NCI-H345 (cell line): ENCODE measurements at regions not wholly inside any gene's neighbourhood (a gene's known extent, or its start where the extent isn't known, plus 50 kb on each side); places are given as distances from the start of the nearest gene placed in this dataset.
"Not testable (repeated sequence)": the region's sequence is repeated elsewhere in the genome, so short reads cannot be mapped to it uniquely, and the experiment has no call there.

ENCODE experiments used
- DNase-seq: peaks from one replicate; lab custom pipeline; 2025; lab: John Stamatoyannopoulos, UW

DNA sequence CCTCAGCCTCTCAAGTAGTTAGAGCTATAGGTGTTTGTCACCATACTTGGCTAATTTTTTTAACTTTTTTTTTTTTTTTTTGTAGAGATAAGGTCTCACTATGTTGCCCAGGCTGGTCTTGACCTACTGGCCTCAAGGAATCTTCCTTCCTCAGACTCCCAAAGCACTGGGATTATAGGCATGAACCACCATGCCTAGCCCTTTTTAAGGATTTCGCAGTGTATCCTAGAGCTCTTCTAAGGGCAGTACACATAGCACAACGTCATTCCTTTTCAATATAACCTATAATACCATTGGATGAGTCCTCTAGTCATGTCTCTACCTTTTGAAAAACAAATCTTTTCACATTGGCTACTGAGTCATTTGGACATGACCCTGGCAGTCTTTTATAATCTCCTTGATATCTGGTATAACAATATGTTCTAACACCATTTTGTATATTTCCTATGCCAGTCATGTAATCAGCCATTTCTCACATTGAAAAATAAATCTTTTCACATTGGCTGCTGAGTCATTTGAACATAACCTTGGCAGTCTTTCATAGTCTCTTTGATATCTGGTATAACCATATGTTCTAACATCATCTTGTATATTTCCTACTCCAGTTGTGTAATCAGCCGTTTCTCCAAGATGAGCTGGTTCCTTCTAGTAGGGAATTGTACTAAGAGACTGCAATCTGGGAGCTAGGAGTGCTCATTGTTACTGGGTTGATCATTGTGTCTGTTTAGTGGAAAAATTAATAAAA, 944.7 kb downstream of the MCTP2 start:
- DNase-seq, result no peak

DNA sequence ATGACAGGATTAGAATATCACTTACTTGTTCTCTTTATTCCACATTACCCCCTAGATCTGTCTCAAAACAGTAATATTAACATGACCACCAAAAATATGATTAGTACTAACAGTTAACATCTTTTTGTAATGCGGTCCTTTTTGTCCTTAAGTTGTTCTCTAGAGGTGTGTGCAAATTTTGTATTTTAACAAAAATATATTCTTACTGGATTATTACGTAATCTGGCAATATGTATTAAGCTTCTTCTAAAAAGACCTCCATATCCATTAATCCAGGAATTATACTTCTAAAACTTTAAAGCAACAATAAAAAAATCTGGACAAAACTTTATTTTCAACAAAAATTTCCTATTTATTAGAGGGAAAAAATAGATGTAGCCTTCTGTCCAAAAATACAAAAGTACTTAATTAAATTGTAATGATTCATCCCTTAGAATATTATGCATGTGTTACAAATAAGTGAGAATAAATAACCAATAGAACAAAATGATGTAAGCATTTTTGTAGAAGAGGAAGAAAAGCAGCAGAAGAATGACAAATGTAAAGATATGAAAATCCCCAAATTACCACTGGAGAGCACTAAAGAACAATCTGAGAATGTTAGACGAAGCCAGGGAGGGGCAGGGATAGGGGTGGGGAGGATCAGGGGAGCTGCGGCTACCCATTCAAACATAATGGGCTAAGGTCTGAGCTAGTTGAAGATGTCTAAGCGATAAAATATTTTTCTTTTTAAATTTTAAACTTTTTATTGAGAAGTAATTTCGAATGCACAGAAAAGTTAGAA, 945.6 kb downstream of the MCTP2 start:
- no peak for DNase-seq

DNA sequence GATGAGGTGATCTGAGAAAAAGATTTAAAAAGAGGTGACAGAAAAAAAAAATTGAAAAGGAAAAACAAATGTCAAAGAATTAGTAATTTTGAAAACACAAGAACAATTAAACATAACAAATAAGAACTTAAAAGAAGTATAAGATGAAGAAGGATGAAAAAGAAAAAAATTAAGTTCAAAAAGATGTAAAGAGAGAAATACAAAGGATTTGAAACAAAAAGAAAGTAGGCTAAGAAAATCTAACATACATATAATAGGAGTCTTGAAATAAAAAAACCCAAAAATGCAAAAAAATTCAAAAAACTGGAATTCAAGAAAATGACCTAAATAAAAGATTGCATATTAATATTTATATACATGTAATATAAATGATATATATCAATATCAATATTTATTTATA, 949.2 kb downstream of the MCTP2 start:
- no peak for DNase-seq

DNA sequence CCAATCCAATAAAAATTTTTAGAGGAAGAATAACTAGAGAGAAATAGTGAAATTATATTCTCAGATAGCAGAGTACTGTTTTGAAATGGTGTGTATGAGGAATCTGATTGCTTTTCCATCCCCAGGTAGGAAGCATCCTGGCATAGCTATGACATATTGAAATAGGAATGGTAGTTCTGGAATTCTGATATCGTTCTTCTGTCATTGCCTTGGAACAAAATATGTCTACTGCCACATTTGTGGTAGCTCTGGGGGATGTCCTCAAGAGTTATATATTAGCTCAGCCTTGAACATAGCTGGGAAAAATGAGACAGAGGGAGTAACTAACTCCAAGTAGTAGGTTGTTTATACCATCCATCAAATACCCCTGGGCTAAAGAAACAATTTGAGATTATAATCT, 950.7 kb downstream of the MCTP2 start:
- no peak for DNase-seq

DNA sequence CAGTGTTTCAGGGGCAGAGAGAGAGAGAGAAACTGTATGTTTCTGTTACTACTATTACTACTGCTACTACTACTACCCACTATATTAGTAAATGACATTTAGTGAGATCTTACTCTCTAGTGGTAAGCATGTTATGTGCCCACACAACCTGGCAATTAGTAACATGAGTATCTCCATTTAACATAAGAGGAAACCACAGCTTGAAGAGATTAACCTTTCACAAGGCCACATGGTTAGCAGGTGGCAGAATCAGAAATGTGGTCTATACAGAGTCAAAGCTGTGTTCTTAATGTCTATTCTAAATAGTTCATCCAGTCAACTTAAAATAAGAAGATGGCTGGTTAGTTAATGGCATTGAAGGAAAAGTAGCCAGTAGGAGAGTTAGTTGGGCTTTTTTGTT, 961.6 kb downstream of the MCTP2 start:
- no peak for DNase-seq

DNA sequence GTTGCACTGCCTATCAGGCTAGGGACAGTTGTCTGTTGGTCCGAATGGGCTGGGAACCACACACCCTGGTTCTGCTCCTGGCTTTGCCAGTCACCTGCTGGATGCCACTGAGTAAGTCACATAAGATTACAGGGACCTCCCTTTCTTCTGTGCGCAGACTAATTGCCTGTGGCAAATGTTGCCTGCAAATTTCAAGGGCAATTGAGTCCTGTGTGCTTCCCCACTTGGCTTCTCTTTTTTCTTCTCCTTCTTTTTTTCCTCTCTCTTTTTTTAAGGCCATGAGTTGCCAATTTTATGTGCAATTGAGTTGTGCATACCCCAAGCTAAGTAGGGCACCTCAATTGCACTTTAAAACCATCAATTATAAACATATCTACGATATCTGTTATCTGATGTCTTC, 963.4 kb downstream of the MCTP2 start:
- no peak for DNase-seq

DNA sequence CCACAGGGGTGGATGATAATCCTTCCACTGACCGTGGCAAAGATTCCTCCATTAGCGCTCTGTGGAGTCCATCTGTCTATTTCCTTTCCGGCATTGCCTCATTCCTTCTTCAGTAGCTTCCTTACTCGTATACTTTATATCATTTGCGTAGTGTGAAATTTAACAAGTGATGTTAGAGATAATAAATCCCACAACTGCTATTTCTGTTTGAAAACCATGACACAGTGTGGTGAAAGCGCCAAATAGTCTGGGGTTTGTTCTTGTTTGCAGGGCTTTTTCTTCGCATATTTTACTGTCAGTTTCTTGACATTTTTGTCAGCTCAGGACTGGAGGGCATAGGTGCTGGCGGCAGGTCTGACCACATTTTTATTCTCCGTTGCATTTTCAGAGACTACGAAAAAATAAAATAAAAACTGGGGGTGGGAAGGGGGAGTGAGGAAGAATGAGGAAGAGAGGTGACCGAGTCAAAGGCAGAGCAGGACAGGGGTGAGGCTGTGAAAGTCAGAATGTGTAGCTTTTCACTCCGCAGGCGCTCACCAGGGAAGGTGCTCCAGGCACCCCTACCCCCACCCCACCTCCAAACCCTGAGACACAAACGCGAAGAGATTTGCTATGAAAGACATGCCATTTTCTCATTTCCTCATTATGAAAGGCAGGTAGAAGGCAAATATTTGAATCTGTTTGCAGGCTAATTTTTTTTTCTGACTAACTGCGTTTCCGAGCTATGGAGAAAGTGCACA, 965.0 kb downstream of the MCTP2 start:
- DNase-seq, result no peak

DNA sequence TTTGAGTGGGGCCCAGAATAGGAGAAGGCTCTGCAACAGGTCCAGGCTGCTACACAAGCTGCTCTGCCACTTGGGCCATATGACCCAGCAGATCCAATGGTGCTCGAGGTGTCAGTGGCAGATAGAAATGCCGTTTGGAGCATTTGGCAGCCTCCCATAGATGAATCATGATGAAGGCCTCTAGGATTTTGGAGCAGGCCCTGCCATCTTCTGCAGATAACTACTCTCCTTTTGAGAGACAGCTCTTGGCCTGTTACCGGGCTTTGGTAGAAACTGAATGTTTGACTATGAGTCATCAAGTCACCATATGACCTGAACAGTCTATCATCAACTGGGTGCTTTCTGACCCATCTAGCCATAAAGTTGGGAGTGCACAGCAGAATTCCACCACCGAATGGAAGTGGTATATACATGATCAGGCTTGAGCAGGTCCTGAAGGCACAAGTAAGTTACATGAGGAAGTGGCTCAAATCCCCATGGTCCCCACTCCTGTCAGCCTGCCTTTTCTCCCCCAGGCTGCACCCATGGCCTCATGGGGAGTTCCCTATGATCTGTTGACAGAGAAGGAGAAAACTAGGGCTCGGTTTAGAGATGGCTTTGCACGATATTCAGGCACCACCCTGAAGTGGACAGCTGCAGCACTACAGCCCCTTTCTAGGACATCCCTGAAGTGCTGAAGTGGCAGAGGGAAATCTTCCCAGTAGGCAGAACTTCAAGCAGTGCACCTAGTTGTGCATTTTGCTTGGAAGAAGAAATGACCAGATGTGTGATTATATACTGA, 971.4 kb downstream of the MCTP2 start:
- DNase-seq, result no peak

DNA sequence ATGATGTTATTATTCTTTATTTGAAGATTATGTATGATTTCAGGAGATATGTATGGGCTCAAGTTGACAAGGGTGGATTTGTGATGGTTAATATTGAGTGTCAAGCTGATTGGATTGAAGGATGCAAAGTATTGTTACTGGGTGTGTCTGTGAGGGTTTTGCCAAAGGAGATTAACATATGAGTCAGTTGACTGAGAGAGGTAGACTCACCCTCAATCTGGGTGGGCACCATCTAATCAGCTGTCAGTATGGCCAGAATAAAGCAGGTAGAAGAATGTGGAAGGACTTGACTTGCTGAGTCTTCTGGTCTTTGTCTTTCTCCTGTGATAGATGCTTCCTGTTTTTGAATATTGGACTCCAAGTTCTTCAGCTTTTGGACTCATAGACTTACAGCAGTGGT, 973.7 kb downstream of the MCTP2 start:
- no peak for DNase-seq

DNA sequence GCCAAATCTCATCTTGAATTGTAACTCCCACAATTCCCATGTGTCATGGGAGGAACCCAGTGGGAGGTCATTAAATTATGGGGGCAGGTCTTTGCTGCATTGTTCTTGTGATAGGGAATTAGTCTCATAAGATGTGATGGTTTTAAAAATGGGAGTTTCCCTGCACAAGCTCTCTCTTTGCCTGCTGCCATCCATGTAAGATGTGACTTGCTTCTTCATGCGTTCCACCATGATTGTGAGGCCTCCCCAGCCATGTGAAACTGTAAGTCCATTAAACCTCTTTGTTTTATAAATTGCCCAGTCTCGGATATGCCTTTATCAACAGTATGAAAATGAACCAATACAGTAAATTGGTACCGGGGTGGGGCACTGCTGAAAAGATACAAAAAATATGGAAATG, 974.5 kb downstream of the MCTP2 start:
- not testable (repeated sequence) for DNase-seq

DNA sequence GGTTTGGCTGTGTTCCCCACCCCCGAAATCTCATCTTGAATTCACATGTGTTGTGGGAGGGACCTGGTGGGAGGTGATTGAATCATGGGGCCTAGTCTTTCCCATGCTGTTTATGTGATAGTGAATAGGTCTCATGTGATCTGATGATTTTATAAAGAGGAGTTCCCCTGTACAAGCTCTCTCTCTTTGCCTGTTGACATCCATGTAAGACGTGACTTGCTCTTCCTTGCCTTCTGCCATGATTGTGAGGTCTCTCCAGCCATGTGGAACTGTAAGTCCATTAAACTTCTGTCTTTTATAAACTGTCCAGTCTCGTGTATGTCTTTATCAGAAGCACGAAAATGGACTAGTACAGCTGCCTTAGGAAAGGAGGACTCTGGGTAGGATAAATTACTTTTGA, 976.7 kb downstream of the MCTP2 start:
- DNase-seq, result no peak

DNA sequence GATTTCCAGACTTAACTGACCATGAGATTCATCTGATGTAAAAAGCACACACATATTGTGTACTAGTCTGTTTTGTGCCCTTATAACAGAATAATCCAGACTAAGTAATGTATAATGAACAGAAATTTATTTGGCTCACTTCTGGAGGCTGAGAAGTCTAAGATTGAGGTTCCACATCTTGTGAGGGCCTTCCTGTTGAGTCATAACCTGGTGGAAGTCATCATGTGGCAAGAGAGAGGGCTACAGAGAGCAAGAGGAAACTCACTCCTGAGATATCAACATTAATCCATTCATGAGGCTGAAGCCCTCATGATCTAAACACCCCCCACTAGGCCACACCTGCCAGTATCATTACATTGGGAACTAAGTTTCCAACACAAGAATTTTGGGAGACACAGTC, 977.6 kb downstream of the MCTP2 start:
- no peak for DNase-seq

DNA sequence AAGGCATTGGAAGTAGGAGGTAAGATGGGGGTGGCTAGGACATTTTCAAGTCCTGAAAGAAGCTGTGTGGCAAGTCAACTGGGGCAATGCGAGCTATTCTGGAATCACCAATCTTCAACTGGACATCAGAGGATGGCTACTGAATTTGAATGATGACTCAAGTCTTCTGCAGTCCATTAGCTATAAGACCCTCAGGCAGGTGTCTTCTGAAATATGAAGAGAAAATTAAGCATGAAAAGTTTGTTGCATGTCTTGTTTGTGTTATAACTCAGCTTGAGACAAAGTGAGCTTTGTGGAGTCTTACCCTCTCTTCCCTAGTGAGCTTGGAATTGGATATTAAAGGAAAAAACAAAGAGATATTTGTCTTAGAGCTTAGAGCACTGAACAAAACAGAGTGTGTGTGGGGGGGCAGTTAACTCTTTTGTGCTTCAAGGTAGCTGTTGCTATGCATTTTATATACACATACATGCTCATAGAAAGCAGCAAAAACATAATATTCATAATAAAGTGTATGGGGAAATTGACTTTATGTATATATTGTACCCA, 979.1 kb downstream of the MCTP2 start:
- no peak for DNase-seq

DNA sequence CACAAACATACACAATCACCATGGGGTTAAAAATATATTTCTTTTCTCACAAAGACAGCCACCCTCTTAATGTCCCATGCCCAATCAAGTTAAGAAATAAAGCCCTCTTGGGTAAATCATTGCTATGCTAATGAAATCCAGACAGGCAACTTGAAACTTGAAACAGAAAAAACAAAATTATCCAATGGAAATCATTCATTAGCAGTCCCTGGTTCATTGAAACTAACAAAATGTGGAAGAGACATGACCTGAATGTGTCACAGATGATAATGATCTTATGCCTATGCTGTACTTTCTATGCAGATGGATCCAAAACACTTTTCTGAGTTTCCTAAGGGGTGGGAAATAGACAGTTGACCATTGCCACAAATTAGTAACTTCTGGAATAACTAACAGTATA, 983.7 kb downstream of the MCTP2 start:
- no peak for DNase-seq

DNA sequence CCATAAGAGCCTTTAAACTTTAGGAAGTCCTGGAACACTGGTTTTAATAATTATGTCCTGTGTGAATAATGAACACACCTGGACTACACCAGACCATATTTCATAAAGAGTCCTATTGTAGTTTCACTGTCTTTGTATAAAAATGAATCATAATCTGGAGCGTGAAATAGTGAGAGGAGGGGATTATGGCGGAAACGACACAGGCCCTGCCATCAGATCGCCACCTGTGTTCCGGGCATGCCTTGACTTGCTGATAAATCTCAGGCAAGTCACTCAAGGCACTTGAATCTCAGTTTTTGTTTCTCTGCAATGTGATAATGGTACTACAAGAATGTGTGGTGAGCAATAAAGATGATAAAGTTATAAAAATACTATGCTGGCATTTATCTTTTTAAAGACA, 995.5 kb downstream of the MCTP2 start:
- no peak for DNase-seq

DNA sequence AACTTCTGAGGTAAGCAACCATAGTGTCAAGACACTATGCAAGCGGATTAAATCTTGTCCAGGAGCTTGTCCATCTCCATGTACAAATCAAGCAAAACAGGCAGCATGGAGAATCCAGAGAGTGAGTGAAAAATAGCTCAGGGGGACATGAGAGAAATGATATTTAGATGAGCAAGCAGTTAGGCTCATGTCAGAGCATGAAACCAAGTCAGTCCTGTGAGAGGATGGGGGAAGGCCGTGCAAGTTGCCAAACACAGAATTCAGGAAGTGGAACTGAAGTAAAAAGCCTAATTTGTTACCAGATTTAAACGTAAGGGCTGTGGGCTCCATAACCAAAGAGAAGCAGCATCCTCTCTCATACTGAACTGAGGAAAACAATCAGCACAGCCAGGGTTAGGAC, 995.9 kb downstream of the MCTP2 start:
- no peak for DNase-seq

DNA sequence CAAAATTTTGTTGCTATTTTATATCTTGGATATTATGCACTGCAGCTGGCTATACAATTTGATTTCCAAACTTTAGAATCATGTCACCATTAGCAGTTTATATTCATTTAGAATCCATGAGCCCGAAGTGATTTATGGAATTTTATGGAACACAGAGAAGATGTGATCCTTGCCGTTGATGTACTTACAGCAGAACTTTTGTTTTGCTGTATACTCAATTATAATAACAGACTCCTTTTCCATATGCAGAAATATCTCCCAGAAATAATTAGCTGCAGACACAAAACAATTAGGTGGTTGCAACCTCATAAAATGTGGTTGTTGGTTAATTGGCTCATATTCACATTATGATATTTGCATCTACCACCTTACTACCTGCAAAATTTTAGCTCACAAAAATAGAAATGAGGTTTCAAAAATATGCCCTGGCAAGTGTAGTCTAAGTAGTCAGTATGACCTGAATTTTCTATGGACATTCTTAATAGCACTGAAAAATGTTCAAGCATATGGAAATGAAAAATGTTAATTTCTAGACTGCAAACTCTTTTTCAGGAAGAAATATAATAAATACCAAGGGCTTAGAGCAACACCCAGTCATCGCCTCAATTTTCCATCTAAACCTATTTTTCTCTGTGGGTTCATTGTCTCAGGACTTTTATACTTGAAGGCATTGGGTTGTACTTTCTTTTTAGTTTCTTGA, 997.6 kb downstream of the MCTP2 start:
- DNase-seq, result no peak

DNA sequence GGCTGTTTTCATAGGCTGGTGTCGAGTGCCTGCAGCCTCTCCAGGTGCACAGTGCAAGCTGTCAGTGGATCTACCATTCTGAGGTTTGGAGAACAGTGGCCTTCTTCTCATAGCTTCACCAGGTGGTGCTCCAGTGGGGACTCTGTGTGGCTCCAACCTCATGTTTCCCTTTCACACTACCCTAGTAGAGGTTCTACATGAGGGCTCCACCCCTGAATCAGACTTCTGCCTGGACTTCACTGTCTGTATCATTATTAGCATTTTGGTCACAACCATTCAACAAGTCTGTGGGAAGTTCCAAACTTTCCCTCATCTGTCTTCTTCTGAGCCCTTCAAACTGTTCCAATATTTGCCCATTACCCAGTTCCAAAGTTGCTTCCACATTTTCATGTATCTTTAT, 1003.7 kb downstream of the MCTP2 start:
- DNase-seq, result no peak

DNA sequence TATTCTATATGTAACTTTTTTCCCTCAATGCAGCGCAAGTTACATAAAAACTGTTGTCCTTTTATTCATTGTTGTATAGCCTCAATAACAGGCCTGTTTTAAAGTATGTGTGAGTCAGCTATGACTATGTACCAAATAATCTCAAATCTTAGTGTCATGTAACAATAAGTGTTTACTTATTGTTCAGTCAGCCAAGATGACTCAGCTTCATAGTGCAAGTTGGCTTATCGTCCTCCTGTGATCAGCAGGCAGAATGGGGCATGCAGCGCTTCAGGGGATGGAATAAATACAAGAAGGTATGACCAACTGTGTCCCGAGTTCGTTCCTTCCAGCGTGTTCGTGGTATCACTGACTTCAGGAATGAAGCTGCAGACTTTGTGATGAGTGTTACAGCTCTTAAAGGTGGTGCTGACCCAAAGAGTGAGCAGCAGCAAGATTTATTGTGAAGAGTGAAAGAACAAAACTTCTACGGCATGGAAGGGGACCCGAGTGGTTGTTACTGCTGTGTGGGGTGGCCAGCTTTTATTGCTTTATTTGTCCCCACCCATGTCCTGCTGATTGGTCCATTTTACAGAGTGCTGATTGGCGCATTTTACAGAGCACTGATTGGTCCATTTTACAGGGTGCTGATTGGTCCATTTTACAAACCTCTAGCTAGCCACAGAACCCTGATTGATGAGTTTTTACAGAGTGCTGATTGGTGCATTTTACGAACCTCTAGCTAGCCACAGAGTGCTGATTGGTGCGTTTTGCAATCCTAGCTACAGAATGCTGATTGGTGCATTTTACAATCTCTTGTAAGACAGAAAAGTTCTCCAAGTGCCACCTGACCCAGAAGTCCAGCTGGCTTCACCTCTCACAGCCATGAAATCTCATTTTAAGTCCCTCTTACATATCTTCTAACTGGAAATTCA, 1016.0 kb downstream of the MCTP2 start:
- DNase-seq, result no peak

DNA sequence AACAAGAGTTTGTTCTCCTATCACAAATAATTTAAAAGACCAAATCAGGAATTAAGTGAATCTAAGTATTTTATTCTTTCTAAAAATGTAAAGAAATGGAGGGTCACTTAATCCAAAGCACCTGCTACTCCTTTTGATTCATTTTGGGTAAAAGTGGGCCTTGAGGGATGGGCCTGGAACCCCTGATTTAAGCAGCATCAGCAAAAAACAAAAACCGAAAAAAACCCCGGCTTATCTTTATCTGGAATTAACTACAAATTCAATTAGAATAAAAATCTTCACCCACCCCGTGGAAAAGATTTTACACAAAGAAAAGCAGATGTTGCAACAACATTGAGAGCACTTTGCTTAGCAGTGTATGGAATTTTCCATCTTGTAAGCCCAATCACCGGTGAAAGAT, 1018.2 kb downstream of the MCTP2 start:
- DNase-seq, result no peak
